ENCODE measurements at regions not wholly inside any gene's neighbourhood (a gene's known extent, or its start where the extent isn't known, plus 50 kb on each side); places are given as distances from the start of the nearest gene placed in this dataset.
"Not testable (repeated sequence)": the region's sequence is repeated elsewhere in the genome, so short reads cannot be mapped to it uniquely, and the experiment has no call there.

DNA sequence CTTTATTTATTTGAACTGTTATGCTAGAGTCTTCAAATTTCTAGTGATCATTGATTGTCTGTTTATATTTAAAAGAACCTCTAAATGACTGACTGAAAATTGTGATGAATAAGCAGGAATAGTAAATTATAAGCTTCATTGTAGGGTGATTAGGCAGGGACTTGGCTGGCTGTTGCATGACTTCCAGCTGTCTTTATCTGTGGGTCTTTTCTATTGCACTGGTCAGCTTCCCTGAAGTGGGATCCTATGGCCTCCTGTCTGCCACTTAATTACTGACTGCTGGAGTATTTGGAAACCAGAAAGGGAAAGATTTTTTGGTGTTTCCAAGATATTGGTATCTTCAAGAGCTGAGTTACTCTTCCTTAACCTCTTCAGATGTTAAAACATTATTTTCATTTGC, 123.0 kb upstream of the CCNH start:
- CTCF ChIA-PET = interaction anchor here (0.9 kb wide), 1 partner anchor 22 kb away, joined by 3 read pairs; no protein-coding TSS in a partner anchor
- no peak for TF ChIP-seq CTCF (IDR thresholded peaks at IDR 0.05; ENCODE audit: control extremely low read depth, extremely low read depth, low read depth, missing control alignments)
- POLR2A ChIA-PET = no interaction called here
- DNase-seq (ENCODE audit: extremely low spot score) = no peak

- CTCF ChIA-PET = no interaction called here
- POLR2A ChIA-PET = no interaction called here
- no peak for TF ChIP-seq CTCF (IDR thresholded peaks at IDR 0.05; ENCODE audit: control extremely low read depth, extremely low read depth, low read depth, missing control alignments)
- no peak for DNase-seq (ENCODE audit: extremely low spot score)
Observed at GRCh38 chr5:87529486-87530076, 116.9 kb upstream of the CCNH start.

DNA sequence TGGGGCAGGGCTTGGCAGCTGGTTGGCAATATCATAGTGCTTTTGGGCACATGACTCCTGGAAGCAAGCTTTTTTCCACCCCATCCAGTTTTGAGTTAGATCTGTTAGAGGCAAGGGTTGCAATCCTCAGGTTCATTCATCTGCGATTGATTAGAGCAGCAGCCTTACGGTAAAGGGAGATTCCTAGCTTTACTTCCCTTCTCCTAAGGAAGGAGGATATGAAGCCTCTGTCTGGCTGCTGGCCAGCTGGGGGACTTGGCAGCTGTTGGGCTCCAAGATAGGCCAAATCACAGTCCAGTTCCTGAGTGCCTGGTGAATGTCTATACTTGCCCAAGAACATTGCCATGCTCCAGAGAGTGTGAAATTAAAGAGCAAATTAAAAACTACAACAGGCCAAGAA, 113.4 kb upstream of the CCNH start:
- ChIA-PET CTCF (no interaction called here), POLR2A (no interaction called here)
- no peak for DNase-seq (ENCODE audit: extremely low spot score)
- no peak for TF ChIP-seq CTCF (IDR thresholded peaks at IDR 0.05; ENCODE audit: control extremely low read depth, extremely low read depth, low read depth, missing control alignments)

DNA sequence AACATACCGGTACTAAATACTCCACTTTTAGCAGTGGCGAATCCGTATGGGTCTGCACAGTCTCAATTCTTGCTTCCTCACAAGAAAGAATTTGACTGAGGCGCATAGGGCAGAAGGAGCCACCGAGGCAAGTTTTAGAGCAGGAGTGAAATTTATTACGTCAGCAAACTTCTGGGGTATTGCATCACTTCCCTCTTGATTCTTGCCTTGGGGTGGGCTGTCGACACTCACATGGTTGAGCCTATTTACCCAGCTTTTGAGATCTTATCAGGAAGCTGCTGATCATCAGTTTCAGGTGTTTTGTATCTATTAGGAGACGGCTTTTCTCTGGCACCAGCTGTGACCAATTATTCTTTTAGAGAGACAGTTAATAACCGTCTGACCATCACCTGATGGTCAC, 111.5 kb upstream of the CCNH start:
- POLR2A ChIA-PET = no interaction called here
- no peak for DNase-seq (ENCODE audit: extremely low spot score)
- no peak for TF ChIP-seq CTCF (IDR thresholded peaks at IDR 0.05; ENCODE audit: control extremely low read depth, extremely low read depth, low read depth, missing control alignments)
- CTCF ChIA-PET = no interaction called here

DNA sequence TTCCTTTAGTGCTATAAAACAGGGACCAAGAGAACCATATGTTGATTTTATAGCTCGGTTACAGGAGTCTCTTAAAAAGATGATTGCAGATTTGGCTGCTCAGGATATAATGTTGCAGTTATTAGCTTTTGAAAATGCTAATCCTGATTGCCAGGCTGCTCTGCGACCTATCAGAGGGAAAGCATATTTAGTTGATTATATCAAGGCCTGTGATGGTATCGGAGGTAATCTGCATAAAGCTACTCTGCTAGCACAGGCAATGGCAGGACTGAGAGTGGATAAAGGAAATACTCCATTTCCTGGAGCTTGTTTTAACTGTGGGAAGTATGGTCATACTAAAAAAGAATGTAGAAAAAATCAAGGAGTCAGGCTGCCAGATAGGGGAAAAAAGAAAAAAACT, 99.0 kb upstream of the CCNH start:
- POLR2A ChIA-PET; DNase-seq (ENCODE audit: extremely low spot score): not testable (repeated sequence)
- CTCF ChIA-PET = interaction anchor here (2.7 kb wide), 1 partner anchor 10 kb away, joined by 7 read pairs; no protein-coding TSS in a partner anchor

DNA sequence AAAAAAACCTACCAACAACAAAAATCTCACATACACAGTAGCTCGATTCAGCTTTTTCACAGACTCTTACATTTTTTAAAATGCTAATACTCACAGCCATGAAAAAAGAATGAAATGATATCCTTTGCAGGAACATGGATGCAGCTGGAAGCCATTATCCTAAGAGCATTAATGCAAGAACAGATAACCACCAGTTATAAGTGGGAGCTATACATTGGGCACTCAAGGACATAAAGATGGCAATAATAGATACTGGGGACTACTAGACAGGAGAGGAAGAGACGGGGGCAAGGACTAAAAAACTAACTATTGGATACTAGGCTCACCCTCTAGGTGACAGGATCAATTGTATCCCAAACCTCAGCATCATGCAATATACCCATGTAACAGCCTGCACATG, 90.3 kb upstream of the CCNH start:
- no peak for TF ChIP-seq CTCF (IDR thresholded peaks at IDR 0.05; ENCODE audit: control extremely low read depth, extremely low read depth, low read depth, missing control alignments)
- CTCF ChIA-PET = no interaction called here
- POLR2A ChIA-PET = no interaction called here
- no peak for DNase-seq (ENCODE audit: extremely low spot score)

DNA sequence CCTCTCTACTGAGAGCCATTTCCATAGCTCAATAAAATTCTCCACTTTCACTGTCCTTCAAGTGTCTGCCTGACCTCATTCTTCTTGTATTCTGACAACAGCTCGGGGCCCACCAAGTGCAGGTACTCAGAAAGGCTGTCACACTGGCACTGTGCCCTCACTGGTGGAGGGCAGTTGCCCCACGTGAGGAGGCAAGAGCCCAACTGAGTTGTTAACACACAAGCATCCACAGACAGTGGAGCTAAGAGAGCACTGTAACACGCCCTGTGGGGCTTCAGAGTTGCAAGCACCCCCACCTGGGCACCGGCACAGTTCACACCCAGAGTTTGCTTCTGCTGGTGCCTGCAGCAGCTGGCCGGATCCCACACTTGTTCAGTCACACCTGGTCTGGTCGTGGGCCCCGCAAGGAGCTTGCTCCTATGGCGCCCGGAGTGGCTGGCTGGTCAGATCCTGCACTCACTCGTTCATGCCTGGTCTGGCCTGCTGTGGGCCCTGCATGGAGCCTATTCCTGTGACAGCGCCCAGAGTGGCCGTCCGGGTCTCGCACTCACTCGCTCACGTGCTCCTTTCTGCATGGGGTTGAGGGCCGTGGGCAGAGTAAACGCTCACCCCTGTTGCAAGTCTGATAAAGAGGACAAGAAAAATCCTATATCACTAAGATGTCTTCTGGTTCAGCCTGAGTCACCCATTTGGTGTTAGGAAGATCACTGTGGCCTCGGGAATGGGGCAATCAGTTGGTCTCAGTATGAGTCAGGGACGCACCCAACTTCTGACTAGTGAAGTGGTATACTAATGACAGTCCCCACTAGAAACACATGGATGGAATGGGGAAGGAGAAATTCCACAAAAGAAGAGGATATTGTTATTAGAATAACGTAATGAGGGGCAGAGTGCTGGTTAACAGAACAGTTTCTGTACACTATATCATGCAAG, 87.0 kb upstream of the CCNH start:
- ChIA-PET POLR2A (no interaction called here), CTCF (interaction anchor here (1.0 to 1.4 kb wide), 3 partner anchors 11 to 131 kb away, joined by 3 to 4 read pairs (median 3); no protein-coding TSS in a partner anchor)
- no peak for DNase-seq (ENCODE audit: extremely low spot score)
- no peak for TF ChIP-seq CTCF (IDR thresholded peaks at IDR 0.05; ENCODE audit: control extremely low read depth, extremely low read depth, low read depth, missing control alignments)

Data from GM10248 (cell line).